Ovary (tissue), 3 donors: ENCODE measurements at regions not wholly inside any gene's neighbourhood (a gene's known extent, or its start where the extent isn't known, plus 50 kb on each side); places are given as distances from the start of the nearest gene placed in this dataset.

ENCODE experiments used
- EP300 ChIP-seq: sonication (generic); formaldehyde crosslinking; IDR thresholded peaks from one replicate; pipeline ENCODE4 v1.6.1; 2017; ENCODE audit warnings: antibody characterized with exemption
- TF ChIP-seq, protein P1 (sequence below), 3 donors: fragments of 450-650 bp in 2 of 3; fragments of 200-600 bp in 1 of 3; IDR thresholded peaks; one replicate each; pipeline versions ENCODE4 v1.5.1 to v1.8.0; 2016 to 2022; ENCODE audit warnings: antibody characterized with exemption in 3 of 3, mild to moderate bottlenecking in 1 of 3
- donor health status: DM: no; HTN: no; CAD: no.

GRCh38 chr22:19663821-19664355 lies 50.4 kb upstream of the SEPTIN5 start:
- TF ChIP-seq, protein P1, sequence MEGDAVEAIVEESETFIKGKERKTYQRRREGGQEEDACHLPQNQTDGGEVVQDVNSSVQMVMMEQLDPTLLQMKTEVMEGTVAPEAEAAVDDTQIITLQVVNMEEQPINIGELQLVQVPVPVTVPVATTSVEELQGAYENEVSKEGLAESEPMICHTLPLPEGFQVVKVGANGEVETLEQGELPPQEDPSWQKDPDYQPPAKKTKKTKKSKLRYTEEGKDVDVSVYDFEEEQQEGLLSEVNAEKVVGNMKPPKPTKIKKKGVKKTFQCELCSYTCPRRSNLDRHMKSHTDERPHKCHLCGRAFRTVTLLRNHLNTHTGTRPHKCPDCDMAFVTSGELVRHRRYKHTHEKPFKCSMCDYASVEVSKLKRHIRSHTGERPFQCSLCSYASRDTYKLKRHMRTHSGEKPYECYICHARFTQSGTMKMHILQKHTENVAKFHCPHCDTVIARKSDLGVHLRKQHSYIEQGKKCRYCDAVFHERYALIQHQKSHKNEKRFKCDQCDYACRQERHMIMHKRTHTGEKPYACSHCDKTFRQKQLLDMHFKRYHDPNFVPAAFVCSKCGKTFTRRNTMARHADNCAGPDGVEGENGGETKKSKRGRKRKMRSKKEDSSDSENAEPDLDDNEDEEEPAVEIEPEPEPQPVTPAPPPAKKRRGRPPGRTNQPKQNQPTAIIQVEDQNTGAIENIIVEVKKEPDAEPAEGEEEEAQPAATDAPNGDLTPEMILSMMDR (IDR thresholded peaks at IDR 0.05), result no peak
- no peak for TF ChIP-seq EP300
